ENCODE measurements at regions not wholly inside any gene's neighbourhood (a gene's known extent, or its start where the extent isn't known, plus 50 kb on each side); places are given as distances from the start of the nearest gene placed in this dataset.

- TF ChIP-seq POLR2AphosphoS5 (IDR thresholded peaks at IDR 0.05; ENCODE audit: borderline replicate concordance, low read depth, low read length) (no peak), EZH2 (IDR thresholded peaks at IDR 0.05) (no peak)
Observed at GRCh38 chr5:53782620-53783019, 222.2 kb downstream of the NDUFS4 start.

All from SK-N-MC (cell line).